ENCODE measurements at regions not wholly inside any gene's neighbourhood (a gene's known extent, or its start where the extent isn't known, plus 50 kb on each side); places are given as distances from the start of the nearest gene placed in this dataset.

DNA sequence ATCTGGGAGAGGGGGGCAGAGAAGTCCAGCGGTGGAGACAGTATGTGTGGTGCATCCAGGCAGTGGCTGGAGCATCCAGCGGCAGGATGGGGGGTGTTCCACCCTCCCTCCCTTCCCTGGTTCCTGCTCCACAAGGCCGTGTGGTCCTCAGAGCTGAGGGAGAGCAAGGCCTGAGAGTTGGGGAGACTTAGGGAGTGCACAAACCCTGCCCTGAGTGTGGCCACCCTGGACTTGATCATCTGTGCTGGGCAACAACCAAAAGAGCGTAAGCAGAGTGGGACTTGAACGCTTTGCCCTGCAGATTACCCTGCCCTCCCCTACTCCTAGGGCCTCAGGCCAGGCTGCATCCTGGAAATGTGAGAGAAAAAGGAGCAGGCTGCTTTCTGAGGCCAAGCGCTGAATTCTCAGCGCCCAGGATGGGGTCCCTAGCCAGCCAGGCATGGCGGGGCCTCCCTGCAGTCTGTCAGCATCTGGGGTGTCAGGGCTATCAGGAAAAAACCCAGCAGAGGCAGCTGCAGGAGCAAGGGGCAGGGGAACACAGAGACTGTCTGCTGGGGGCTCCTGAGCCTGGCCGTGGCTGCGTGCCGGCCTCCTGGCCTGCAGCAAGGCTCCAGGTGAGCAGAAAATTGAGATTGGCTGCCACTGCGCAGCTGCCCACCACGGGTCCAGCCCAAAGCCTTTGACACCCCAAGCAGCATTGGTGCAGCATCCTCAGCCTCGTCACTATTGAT is 266.2 kb downstream of the NPHP4 start:
- no peak for DNase-seq (ENCODE audit: low read depth)
- H3K4me3 ChIP-seq (ENCODE audit: low read depth, low read length): no peak overlapping the region
- TF ChIP-seq, protein P1, sequence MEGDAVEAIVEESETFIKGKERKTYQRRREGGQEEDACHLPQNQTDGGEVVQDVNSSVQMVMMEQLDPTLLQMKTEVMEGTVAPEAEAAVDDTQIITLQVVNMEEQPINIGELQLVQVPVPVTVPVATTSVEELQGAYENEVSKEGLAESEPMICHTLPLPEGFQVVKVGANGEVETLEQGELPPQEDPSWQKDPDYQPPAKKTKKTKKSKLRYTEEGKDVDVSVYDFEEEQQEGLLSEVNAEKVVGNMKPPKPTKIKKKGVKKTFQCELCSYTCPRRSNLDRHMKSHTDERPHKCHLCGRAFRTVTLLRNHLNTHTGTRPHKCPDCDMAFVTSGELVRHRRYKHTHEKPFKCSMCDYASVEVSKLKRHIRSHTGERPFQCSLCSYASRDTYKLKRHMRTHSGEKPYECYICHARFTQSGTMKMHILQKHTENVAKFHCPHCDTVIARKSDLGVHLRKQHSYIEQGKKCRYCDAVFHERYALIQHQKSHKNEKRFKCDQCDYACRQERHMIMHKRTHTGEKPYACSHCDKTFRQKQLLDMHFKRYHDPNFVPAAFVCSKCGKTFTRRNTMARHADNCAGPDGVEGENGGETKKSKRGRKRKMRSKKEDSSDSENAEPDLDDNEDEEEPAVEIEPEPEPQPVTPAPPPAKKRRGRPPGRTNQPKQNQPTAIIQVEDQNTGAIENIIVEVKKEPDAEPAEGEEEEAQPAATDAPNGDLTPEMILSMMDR (IDR thresholded peaks at IDR 0.05; ENCODE audit: low read depth, low read length, missing control alignments): no peak

DNA sequence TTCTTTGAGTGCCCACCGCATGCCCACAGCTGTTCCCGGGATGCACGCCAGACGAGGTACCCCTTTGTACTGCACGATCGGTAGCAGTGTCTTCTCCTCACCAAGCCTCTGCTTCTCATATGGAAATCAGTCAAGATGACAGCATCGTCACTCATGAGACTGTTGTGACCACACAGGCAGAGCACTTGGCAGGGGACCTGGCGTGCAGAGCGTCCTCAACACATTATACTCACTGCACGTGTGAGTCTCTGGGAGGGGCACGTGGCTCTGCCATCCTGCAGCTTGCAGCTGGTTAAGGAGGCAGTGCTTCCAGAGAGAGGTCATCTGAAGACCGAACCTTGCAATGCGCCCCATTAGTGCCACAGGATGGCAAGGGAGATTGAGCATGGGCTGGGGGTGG is 266.8 kb downstream of the NPHP4 start:
- TF ChIP-seq, protein P1 (IDR thresholded peaks at IDR 0.05; ENCODE audit: low read depth, low read length, missing control alignments): no peak
- no peak overlapping the region for H3K4me3 ChIP-seq (ENCODE audit: low read depth, low read length)
- no peak for DNase-seq (ENCODE audit: low read depth)

DNA sequence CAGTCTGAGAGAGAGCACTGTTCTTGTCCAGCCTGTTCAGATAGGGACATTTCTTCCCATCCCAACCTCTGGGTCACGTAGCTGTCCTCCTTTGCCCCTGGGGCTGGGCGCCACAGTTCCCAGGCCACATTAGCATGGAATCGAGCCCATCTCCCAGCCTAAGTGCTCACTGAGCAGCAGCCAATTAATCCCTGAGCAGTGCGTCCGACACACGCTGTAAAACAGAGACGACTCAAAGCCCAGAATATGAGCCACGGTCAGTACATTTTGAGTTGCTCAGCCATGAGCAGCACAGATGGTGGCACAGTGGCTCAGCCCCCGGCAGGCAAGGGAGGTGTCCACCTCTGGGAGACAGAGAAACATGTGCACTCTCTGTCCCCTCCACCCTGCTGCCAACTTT is 267.4 kb downstream of the NPHP4 start:
- no peak for DNase-seq (ENCODE audit: low read depth)
- TF ChIP-seq, protein P1 (IDR thresholded peaks at IDR 0.05; ENCODE audit: low read depth, low read length, missing control alignments): no peak
- no peak overlapping the region for H3K4me3 ChIP-seq (ENCODE audit: low read depth, low read length)

DNA sequence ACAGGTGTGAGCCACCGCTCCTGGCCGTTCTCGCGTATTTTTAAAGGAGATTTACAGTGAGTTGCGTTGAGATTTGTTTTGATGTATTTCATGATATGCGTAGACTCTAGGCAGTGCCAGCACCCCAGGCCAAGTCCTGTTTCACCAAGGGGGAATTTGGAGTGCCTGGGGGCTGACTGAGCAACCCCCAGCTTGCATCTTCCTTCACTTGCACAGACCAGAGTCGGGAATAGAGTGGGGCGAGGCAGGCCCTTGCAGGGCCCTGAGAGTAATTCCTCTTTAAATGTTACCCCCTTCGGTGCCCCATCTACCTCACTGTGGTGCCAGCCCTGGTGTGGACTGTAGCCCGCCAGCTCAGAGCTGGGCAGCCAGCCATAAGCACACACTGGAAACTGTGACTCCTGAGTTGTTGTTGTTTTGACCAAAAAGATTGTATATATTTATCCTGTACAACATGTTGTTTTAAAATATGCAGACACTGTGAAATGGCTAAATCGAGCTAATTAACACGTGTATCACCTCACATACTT is 269.5 kb downstream of the NPHP4 start:
- DNase-seq (ENCODE audit: low read depth): no peak
- H3K4me3 ChIP-seq (ENCODE audit: low read depth, low read length): no peak overlapping the region
- TF ChIP-seq, protein P1 (IDR thresholded peaks at IDR 0.05; ENCODE audit: low read depth, low read length, missing control alignments): no peak

DNA sequence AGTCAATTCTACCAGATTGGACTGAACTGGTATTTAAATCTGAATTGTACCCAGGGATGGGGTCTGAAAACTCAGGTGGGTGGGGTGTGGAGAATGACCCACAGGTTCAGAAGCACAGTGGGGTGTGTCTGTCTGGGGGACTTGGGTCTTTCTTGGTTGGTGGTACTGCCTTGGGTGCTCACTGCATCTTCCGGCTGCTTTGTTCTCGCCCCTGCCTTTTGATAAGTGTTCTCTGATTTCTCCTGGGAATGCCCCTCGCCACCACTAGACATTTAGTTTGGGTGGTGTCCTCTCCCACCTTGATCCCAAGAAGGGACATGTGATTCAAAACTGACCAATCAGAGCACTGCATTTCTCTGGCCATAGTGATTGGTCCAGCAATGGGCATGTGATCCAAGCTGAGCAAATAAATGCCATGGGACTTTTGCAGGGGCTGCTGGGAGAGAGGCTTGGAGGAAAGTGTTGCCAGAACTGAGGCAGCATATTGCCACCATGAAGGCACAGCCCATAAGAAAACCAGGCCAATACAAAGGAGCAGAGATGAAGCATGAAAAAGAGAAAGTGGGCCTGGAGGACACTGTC is 270.5 kb downstream of the NPHP4 start:
- TF ChIP-seq, protein P1 (IDR thresholded peaks at IDR 0.05; ENCODE audit: low read depth, low read length, missing control alignments): no peak
- DNase-seq (ENCODE audit: low read depth): no peak
- H3K4me3 ChIP-seq (ENCODE audit: low read depth, low read length): no peak overlapping the region

DNA sequence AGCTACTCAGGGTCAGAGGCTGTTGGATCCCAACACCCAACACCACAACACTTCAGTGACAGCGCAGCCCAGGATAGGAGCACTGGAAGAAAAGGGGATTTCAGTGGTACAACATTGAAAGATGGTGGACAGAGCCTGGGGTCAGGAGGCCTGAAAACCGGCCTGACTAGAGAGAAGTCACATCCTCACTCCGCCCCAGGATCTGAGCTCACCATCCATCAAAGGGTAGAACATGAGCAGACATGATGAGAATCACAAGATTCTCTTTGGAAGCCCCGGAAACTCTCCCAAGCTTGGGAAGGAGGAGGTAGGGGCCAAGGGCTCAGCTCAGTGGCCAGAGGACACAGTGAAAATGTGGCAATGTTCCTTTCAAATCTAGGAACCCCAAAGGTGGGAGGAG is 271.3 kb downstream of the NPHP4 start:
- no peak overlapping the region for H3K4me3 ChIP-seq (ENCODE audit: low read depth, low read length)
- no peak for DNase-seq (ENCODE audit: low read depth)
- TF ChIP-seq, protein P1 (IDR thresholded peaks at IDR 0.05; ENCODE audit: low read depth, low read length, missing control alignments): no peak

Measured in GM12864 (cell line).